Dermis blood vessel endothelial cell (primary cell): ENCODE measurements at regions not wholly inside any gene's neighbourhood (a gene's known extent, or its start where the extent isn't known, plus 50 kb on each side); places are given as distances from the start of the nearest gene placed in this dataset.
"Not testable (repeated sequence)": the region's sequence is repeated elsewhere in the genome, so short reads cannot be mapped to it uniquely, and the experiment has no call there.

Experiments used
- DNase-seq: peaks from one replicate; pipeline ENCODE4 v3.0.0; 2010

GRCh38 chr6:92263864-92264263 is 1155.5 kb downstream of the EPHA7 start:
- no peak for DNase-seq

- DNase-seq: no peak
These were observed 1160.2 kb downstream of the EPHA7 start for GRCh38 chr6:92259171-92259570.

DNA sequence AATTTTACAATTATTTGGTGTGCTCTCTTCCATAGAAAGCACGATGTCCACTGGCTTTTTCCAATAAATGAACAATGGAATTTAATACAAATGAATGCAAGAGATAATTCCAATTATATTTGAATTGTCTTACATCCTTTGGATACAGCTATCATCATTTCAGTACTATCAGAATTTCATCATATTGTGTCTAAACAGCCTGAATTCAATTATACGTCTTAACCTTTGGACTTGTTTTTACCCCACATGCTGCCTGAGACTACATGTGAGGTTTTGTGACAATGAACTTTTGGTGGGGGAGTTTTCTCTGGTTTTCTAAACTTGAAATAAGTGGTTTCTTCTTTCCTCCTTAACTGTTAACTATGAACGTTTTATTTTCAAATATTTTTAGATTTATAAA is 1176.0 kb downstream of the EPHA7 start:
- no peak for DNase-seq

- no peak for DNase-seq
These were observed 1188.1 kb downstream of the EPHA7 start for GRCh38 chr6:92231171-92231701.

DNA sequence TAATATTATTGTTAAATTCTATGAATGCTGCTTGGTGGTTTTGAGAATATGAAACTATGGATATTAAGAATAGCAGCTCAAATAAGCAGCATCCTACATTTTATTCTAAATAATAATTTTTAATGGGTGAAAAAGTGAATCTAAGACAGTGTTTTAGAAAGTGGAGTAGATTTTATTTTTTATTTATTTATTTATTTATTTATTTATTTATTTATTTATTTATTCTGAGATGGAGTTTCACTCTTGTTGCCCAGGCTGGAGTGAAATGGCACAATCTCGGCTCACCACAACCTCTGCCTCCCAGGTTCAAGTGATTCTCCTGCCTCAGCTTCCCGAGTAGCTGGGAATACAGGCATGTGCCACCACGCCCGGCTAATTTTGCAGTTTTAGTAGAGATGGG is 1199.4 kb downstream of the EPHA7 start:
- not testable (repeated sequence) for DNase-seq

DNA sequence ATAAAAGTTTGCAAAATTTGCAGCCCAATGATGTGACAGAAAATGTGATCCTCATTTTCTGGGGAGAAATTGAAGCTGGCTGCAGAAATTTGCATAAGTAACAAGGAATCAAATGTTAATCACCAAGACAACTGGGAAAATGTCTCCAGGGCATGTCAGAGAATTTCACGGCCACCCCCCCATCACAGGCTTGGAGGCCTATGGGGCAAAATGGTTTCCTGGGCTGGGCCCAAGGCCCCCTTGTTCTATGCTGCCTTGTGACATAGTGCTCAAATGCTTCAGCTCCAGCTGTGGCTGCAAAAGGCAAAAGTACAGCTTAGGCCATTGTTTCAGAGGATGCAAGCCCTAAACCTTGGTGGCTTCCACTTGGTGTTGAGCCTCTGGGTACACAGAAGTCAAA is 1202.6 kb downstream of the EPHA7 start:
- DNase-seq: no peak

- DNase-seq: no peak
These were observed 1217.7 kb downstream of the EPHA7 start for GRCh38 chr6:92201618-92202017.

DNA sequence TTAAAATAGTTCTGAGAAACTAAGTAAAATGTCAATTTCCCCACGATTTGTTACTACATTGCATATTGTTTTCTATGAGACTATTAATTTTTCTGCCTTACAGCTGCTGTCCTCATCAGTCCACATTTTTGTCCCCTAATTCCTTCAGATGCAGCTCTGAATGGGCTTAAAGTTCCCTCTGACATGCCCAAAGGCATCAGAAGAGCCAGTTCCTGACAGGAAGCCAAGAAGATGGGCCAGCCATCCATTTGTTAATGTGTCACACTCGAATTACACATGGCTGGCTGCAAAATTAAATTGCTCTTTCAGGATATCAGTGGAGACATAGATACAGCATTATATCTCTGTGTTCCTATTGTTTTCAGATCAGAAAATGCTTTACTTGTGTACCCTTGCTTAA is 1223.0 kb downstream of the EPHA7 start:
- no peak for DNase-seq

GRCh38 chr6:92195796-92196195 is 1223.6 kb downstream of the EPHA7 start:
- DNase-seq: no peak

DNA sequence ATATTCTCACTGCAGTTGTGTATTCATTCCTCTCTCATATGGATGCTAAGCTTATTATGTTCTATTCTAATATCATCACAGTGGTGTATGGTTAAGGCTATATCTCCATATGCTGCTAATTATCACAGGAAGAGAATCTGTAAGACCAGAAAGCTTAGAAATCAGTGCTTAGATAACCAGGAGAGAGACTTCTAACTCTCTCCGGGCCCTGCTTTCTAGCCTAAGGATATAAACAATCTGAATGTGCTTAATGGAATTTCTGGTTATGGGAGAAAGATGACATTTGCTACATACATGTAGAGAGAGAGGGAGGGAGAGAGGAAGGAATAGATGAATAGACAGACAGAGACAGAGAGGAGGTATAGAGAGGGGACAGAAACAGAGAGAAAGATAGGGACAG is 1231.3 kb downstream of the EPHA7 start:
- DNase-seq: no peak

DNA sequence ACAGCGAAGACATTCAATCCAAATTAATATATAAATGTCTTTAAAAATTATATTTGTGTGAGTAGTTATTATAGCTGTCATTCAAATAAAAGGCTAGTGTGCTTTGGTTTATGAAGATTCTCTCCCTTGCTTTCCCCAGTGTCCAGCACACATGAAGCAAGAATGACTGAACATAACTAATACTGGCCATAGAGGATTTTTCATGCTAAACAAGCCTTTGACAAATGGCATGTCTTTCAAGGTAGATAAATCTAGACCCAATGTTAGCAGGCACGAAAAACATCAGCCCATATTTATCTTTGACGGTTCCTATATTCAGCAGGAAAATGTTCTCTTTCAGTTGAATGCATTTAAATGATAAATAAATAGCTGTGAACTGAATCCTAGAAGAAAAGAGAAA is 1234.4 kb downstream of the EPHA7 start:
- DNase-seq: no peak

DNA sequence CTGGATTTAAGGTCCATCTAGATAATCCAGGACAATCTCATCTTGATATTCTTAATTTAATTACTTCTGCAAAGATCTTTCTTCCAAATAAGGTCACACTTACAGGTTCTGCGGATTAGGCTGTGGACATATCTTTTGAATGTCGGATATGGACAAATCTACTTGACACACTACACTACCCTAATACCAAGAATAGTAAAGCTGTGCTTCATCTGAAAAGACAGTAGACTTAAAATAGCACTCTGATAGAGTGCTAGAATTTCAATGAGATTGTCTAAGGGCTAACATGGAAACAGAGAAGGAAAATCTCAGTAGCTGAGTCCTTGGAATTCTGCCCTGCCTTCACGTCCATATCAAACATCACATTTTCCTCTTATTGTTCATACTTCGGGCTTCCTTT is 1238.0 kb downstream of the EPHA7 start:
- no peak for DNase-seq

DNA sequence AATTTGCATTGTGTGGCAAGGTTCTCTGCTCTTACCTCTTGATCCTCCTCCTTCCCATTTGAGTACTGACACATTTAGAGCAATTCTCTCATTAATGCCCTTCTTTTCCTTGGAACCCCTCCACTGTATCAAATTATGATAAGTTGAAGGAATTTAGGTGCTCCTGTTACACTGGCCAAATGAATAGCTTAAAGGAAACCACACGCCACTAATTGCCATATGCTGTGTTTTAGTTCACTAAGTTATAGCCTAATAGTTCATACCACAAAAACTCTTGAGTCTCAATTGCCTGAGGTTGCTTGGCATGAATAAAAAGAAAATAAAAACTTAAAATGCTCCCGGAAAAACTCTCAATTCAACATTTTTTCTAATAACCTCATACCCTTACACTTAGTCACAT is 1239.3 kb downstream of the EPHA7 start:
- DNase-seq: no peak

DNA sequence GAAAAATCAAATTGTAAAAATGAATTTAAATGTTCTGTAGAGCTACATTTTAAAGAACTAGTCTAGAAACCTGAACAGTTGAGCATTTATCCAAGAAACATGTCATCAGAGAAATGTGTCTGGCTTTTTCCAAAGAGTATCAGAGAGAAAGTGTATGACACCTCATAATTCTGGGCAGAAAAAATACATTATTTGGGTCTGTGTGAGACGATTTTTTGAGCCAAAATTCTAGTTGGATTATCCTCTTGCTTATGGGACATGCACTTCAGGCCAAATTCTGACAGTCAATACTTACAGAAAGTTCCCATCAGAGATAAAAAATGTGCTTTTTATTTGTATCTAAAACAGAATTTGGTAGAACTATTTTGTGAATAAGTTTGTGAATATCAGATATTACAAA is 1242.7 kb downstream of the EPHA7 start:
- DNase-seq: no peak

- DNase-seq: no peak
These were observed 1244.8 kb downstream of the EPHA7 start for GRCh38 chr6:92174398-92175073.

- DNase-seq: no peak
These were observed 1249.9 kb downstream of the EPHA7 start for GRCh38 chr6:92169506-92169905.

GRCh38 chr6:92166666-92167065 is 1252.7 kb downstream of the EPHA7 start:
- no peak for DNase-seq

DNA sequence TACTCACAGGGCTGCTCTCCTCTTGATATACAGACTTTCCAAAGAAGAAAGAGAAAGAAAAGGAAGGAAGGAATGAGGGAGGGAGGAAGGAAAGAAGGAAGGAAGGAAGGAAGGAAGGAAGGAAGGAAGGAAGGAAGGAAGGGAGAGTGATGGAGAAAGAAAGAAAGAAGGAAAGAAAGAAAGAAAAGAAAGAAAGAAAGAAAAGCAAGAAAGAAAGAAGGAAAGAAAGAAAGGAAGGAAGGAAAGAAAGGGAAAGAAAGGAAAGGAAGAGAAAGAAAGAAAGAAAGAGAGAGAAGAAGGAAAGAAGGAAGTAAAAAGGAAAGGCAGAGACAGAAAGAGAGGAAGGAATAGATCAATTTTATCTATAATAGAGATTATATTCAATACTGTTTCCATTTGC is 1257.4 kb downstream of the EPHA7 start:
- DNase-seq: no peak

DNA sequence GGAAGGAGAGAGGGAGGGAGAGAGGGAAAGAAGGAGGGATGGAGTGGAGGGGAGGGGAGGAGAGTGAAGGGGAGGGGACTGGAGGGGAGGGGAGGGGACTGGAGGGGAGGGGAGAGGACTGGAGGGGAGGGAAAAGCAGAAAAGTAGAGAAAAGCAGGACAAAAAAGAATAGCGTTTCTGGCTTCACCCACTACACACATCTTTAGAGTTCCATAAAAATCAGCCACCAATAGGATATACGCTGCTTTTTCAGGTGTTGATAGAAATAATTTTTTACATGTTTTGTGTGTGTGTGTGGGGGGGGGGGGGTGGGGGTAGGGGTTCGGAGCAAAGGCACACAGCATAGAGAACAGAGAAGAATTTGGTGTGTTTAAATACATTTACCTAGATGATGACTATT is 1259.1 kb downstream of the EPHA7 start:
- DNase-seq: no peak

- DNase-seq: no peak
These were observed 1260.3 kb downstream of the EPHA7 start for GRCh38 chr6:92159046-92159445.

DNA sequence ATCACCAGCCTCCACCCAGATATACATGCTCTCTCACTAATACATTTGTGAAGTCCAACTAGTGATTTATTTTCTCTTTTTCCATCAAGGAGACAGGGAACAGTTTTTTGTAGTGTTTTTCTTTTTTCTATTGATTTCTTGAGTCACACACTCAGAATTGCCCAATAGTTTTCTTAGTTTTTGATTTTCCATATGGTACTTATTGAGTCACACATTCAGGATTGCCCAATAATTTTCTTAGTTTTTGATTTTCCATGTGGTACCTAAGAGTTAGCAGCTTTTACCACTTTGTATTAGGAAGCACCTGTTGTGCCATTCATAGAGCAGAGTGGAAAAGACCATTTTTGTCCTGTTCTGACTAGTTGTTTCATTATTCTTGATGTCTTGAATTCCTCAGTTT is 1268.8 kb downstream of the EPHA7 start:
- no peak for DNase-seq

DNA sequence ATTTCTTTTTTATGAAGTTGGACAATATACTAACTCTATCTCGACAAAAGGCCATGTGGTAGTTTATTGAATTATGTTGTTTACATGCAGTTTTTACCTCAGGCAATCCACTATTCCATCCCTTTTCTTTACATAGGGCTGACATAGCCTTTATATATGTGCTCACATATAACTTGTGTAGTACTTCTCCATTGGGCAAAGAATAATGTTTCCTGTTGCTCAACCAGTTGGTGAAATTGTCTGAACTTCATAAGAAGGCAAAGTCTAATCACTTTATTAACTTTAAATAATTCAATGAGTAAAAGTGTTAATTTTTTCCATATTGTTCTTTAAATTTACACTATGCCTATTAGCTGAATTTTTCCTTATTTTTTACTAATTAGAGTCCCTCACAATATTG is 1272.1 kb downstream of the EPHA7 start:
- DNase-seq: no peak

- DNase-seq: no peak
These were observed 1279.8 kb downstream of the EPHA7 start for GRCh38 chr6:92139601-92140000.

GRCh38 chr6:92132957-92133356 is 1286.4 kb downstream of the EPHA7 start:
- no peak for DNase-seq

DNA sequence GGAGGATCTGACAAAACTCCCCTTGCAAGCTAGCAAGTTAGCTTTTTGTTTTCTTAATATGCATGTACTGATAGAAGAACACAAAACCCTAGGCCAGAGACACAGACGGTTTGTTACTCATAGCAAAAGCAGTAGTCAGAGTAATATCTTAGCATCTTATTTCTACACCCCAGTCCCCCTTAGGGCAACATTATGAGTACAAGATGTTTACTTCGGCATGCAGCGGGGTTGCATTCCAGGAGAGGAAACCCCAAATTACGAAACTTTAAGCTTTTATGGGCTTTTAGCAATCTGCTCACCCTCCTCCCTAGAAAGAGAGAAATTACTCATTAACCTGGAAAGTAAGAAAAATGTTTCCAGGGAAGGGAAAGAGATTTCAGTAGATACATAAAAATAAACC is 1286.9 kb downstream of the EPHA7 start:
- no peak for DNase-seq
